IPS DF 19.7 (cell line): ENCODE measurements at regions not wholly inside any gene's neighbourhood (a gene's known extent, or its start where the extent isn't known, plus 50 kb on each side); places are given as distances from the start of the nearest gene placed in this dataset.
A peak's percentile ranks its signal among the peaks of the same experiment; 100 is the strongest.
"Not testable (repeated sequence)": the region's sequence is repeated elsewhere in the genome, so short reads cannot be mapped to it uniquely, and the experiment has no call there.

Experiments used
- DNase-seq: peaks from one replicate; pipeline ENCODE4 v3.0.0-alpha.2; 2013; ENCODE audit warnings: low read depth, low spot score

DNA sequence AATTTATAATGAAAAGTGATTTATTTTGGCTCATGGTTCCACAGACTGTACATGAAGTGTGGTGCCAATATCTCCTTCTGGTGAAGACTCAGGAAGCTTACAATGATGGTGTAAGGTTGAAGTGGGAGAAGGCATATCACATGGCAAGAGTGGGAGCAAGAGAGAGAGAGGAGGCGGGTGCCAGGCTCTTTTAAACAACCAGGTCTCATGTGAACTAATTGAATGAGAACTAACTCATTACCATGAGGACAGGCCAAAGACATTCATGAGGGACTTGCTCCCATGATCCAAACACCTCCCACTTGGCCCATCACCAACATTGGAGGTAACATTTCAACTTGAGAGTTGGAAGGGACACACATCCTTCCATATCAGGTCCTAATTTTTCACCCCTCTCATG is 155.2 kb downstream of the SLC38A4 start:
- no peak for DNase-seq

DNA sequence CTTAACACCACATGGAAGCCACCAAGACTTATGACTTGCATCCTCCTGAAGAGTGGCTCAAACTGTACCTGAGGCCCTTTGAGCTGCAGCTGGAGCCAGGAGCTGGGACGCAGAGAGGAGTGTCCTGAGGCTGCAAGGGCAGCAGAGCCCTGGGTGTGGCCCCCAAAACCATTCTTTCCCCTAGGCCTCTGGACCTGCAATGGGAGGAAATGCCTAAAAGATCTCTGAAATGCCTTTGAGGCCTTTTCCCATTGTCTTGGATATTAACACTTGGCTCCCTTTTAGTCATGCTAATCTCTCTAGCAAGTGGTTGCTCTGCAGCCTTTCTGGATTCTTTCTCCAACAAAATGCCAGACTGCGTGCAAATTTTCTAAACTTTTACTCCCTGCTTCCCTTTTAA is 156.1 kb downstream of the SLC38A4 start:
- DNase-seq, result peak; percentile 89

DNA sequence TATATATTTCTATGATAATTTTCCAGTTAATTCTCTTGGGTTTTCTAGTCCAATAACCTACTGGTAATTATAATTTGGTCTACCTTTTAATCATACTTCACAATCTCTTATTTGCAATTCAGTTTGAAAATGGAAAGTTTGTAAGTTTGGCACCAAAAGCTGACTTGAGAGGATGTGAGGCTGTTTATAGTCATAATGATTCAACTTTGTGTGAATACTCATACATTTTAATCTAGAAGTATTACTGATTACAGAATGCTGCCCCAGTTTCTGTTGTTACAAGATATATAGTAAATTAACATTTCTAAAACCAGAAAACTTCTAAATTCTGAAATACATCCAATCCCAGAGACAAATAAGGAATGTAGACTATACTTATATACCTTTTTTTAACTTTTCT is 158.2 kb downstream of the SLC38A4 start:
- DNase-seq, result no peak

DNA sequence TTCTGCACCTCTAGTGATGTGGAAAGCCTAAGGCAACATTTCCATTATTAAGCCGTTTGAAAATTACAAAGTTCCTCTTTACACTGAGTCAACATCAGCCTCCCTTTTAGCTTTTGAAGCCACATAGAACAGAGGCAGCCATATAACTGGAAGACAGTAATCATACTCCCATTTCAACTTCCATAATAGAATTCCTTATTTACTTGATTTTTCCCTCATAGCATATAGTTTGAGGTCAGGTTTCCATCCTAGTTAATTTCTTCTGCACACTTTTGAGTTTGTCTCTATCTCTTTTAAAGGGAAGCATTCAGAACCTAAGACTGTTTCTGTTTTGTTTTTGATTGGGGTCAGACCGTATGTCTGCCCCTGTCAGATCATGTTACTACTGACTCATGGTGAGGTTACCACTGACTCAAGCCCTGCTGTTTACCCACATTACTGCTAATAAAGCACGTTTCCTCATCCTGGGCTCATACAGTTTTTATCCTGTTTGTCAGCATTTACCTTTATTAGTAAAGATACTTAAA is 161.0 kb downstream of the SLC38A4 start:
- no peak for DNase-seq

DNA sequence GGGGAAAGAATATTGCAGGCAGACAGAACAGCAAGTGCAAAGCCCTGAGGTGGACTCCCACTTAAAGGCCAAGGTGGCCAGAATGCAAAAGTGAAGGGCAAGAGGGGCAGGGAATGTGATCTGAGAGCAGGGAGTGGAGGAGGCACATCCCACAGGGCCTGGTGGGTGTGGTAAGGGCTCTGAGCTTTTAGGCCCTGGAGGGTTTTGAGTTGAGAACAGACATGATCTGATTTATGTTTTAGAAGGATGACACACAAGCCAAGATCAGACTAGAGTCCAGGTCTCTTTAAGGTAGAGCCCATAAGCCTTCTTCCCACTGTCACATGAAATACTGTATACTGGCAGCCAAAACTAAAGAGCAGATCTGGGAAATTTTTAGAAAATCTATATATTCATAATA is 162.5 kb downstream of the SLC38A4 start:
- no peak for DNase-seq

DNA sequence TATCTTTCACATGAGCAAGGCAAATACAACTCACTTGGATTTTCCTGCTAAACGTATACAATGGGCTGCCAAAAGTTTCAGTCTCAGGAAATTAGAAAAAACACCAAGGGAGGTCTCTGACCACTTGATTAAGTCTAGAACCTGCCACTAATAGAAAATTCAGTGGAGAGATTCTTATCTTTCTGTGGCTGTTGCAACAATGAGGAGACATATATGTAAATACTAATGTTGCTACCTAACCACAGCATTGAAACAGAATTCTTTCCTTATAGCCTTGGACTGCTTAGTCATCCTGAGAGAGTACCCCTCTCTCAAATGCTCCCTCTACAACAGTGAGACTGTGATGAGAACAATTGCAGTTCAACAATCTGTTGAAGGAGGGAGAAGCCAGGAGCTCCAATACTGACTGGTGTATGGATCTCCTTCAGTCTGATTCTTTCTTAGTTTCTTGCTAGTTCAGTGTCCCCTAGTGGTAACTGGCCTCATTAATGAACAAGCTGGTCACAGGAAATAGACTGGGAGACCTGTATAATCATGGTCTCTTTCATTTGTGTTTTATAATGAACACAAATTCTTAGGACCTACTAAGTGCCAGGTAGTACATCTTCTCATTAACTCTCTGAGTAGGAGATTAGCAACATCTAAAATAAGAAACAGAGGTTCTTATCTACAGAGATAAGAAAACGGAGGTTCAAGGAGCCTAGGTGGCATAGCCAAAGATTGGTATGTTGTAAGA is 164.5 kb downstream of the SLC38A4 start:
- DNase-seq, result peak; percentile 72

DNA sequence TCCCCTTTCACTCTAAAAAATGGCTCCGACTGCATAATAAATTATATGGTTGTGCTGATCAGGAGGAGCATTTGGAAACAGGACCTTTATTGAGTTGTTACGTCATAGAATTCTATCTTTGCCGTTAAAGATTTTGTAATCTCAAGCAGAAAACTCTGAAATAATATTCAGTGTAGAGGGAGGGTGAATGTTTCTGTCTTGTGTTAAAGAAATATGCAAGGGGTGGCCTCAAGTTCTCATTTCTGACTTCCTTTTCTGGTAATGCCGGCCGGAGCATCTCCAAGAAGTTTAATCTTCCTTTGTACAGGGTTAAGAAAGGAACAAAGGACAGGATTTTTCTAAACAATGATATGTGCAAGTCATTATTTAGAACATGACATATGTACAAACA is 165.1 kb downstream of the SLC38A4 start:
- no peak for DNase-seq

DNA sequence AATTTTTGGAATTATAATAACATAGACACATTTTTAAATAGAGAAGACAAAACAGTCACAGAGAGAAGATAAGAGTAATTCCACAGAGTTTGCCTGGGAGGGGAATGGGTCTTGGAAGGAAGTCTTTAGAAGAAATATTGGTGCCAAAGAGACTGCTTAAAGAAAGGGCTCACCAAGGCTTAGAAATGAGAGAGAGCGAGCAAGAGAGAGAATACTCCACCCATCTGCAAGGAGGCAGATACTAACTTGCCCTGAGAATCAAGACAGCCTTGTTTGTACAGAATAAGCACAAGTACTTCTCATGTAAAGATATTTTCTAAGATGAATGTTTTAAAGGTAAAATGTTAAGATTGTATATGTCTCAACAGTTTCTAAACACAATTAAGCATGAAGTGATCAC is 165.5 kb downstream of the SLC38A4 start:
- DNase-seq, result no peak

DNA sequence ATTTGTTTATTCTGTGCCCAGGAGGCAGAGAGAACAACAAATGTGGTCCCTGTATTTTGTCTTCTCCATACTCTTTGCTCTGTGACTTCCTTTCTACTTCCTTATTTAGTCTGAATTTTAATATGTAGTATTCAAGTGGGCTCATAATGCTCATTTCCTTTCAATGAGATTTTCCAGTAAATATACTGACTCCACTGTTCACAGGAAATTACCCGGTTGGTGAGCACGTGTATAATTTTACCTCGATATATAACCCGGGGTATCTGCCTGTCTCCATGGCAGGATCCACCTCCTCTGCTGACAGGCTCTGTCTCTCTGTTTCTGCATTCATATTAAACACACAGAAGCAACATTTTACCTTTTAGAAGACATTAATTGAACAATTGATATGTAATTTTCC is 166.0 kb downstream of the SLC38A4 start:
- DNase-seq, result no peak

DNA sequence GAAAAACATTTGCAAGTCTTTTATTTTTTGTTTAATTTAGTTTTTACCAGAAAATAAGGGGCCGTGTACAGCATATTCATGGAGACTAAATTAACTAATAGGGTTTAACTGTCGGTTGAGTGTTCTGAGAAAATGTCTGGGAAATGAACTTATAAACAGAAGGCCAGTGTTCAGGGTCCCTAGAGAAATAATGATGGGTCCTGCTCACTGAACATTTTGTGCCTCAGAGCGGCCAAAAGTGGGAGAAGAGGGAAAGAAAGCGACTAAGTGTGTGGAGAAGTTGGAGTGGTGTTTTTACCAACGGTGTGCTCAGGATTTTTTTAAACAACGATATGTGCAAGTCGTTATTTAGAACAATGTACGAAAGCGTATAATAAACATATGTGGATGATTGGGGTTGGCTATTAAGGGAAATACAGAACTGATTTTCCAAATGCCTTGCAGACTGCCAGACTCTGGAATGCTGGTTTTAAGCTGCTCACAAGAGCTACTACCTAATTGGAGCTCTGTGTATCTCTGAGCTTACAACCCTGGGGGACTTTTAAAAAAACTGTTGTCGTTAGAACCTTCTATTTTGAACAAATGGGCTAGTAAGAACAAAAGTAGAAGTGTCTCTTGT is 166.7 kb downstream of the SLC38A4 start:
- no peak for DNase-seq

DNA sequence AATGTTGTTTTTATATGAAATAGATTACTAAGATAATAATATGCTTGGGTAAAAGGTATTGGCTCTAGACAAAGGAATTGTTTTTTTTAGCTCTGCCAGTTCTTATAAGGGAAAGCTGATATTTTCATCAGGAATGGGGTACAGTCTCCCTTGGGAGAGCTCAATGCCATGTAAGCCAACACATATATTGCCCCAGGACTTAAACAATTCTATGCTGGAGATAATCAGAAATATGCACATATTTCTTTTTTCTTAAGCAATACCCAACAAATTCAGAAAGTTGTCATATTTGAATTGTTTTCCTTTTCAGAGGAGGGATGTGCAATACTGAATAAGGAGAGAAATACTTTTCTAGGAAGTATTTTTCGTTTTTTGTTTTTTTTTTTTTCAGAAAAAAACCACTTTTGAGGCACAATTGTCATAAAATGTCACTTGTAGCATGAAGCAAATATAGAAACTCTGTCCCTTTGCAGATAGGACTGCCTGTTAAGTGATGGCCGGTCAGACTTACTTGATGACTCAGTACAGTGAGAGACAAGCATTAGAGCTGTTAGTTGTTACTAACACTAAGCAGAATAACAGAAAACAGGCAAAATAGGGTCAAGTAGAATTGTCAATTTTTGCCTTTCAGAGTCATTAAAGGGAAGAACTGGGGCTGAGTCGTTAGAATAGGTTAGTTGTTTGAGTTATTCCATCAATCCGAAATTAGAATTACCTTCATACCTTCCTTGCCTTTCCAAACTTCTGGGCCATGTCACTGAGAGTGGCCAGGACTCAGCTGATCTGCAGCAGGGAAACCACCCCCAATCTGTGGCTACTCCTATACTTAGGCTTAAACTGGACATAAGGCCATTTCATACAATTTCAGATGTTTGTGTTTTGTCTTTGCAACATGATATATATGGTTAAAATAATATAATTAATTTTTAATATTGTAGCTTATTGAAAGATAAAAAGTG is 168.1 kb downstream of the SLC38A4 start:
- DNase-seq, result no peak

DNA sequence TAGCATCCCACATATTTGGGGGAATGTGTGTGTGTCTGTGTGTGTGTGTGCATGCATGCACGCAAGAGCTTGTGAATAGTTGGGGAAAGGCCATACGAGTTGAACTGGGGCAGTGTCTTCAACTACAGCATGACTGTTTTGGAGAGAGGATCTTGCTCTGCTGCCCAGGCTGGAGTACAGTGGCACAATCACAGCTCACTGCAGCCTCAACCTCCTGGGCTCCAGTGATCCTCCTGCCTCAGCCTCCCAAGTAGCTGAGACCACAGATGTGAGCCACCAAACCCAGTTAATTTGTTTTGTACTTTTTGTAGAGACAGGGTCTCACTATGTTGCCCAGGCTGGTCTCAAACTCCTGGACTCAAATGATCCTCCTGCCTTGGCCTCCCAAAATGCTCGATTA is 169.8 kb downstream of the SLC38A4 start:
- DNase-seq, result not testable (repeated sequence)

DNA sequence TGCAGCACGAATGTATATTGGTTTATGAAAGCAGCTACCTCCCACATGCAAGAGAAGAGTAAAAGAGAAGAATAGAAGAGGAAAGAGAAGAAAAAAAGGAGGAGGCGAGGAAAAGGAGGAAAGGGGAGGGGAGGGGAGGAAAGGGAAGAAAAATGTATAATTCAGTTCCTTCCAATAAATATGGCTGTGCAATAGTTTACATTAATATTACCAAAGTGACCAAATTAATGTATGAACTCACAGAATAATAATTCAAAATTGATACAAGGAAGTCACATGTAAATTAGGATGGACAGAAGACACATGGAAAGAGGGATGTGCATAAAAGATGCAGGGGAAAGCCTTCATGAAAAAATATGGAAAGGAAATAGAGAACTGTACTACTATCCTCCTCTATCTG is 172.5 kb downstream of the SLC38A4 start:
- DNase-seq, result no peak

DNA sequence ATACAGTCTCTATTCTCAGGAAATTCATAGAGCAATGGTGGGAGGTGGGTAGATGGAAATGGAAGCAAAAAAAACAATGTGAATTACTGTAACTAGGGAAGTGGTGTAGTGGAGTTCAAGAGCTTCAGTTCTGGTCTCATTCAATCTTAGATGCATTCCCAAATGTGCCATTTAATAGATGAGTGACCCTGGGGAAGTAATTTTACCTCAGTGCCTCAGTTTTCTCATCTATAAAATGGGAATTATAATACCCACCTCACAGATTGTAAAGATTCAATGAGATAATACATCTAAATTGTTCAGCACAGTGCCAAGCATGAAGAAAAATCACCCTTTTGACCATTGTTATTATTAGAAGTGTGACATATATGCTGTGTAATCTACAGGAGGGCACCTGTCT is 173.1 kb downstream of the SLC38A4 start:
- no peak for DNase-seq

DNA sequence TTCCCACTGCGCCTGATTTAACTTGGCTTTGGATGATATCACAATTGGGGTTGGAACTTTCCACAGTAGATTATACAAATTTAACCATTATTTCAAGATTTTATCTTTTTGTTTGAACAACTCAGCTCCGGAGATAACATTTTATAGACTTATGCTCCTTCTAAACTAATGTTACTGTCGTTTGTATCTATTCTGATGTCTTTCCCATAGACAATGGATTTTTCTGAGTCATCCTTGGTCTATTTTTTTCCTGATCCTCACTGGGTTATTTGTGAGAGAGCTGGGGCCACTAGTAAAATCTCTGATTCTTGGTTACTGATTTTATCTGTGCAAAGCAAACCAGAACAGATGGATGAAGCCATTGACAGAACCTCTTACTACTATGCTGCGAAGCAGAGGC is 175.1 kb downstream of the SLC38A4 start:
- no peak for DNase-seq

DNA sequence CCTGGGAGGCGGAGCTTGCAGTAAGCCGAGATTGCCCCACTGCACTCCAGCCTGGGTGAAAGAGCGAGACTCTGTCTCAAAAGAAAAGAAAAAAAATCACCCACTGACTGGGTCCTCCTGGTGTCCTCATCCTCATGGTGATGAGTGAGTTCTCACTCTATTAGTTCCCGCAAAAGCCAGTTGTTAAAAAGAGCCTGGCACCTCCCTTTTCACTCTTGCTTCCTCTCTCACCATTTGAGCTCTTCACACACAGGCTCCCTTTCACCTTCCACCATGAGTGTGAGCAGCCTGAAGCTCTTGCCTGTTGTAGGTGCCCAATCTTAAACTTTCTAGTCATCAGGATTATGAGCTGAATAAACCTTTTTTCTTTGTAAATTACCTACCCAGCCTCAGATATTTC is 176.4 kb downstream of the SLC38A4 start:
- no peak for DNase-seq

DNA sequence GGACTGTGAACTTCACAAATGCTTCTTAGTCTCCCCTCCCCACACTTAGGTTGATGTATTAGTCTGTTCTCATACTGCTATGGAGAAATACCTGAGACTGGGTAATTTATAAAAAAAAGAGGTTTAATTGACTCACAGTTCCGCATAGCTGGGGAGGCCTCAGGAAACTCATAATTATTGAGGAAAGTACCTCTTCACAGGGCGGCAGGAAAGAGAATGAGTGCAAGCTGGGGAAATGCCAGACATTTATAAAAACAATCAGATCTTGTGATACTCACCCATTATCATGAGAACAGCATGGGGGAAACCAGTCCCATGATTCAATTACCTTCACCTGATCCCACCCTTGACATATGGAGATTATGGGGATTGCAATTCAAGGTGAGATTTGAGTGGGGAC is 178.8 kb downstream of the SLC38A4 start:
- DNase-seq, result no peak

DNA sequence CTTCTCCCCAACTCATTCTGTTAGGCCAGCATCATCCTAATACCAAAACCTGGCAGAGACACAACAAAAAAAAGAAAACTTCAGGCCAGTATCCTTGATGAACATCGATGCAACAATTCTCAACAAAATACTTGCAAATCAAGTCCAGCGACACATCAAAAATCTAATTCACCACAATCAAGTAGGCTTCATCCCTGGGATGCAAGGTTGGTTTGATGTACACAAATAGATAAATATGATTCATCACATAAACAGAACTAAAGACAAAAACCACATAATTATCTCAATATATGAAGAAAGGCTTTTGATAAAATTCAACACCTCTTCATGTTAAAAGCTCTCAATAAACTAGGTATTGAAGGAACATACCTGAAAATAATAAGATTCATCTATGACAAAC is 184.1 kb downstream of the SLC38A4 start:
- DNase-seq, result not testable (repeated sequence)

DNA sequence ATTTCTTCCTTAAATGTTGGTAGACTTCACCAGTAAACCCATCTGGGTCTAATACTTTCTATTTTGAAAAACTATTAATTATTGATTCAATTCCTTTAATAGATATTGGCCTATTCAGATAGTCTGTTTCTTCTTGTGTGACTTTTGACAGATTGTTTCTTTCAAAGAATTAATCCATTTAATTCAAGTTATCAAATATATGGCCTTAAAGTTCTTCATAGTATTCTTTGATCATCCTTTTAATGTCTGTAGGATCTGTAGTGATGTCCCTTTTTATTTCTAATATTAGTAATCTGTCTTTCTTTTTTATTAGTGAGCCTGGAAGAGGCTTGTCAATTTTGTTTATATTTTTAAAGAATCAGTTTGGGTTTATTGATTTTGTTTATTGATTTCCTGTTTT is 190.0 kb downstream of the SLC38A4 start:
- no peak for DNase-seq

DNA sequence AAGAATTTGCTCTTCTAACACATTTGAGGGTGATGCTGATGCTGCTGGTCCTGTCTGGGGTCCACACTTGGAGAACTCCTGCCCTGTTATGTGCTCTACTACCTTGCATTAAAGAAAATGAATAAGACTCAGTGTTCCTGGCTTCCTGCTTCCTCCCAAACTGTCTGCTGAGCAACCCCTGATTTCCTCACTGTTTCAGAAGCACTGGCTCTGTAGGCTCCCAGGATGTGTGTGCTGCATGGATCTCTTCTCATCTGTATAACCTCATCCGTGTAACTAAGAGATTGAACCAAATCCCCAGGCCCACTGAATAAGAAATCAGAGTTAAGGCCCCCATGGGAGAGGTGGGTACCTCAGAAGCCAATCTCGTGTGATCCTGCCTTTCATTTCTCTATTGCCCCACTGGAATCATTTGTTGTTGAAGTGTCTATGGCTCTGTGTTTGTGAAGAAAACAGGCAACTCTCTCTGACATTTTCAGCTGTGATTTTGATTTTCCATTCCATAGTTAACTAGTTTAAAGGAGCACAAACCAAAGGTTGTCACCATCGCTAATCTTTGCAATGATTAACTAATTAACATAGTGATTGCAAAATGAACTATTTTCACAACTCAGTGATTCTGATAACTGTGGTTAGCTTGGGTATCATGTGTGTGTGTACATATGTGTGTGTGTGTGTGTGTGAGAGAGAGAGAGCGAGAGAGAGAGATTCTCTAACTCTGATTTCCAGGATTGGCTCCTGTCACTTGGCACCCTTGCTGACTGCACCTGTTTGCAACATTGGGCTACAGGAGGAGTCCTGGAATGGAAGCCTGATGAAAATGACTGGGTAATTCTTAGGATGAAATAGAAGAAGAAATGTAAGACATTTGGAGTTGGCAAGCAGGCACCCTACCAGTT is 196.2 kb downstream of the SLC38A4 start:
- no peak for DNase-seq

DNA sequence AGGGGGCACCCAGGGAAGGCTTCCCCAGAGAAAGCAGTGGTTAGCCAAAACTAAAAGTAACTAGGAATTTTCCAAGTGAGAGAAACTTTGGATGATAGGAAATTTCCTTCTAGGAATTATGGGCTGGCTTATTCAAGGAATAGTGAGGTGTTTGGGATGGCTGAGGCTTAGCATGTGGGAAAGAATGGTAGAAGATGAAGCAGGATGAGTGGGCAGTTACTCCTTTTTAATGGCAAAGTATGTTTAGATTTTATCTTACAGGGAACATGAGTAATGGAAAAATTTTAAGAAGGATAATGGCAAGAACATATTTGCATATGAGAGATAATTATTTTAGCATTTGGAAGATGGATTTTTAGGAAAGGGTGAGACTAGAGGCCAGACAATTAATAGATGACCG is 197.6 kb downstream of the SLC38A4 start:
- DNase-seq, result no peak
